Vagina (tissue), 2 donors: ENCODE measurements at regions not wholly inside any gene's neighbourhood (a gene's known extent, or its start where the extent isn't known, plus 50 kb on each side); places are given as distances from the start of the nearest gene placed in this dataset.

ENCODE experiments used
- CTCF ChIP-seq, 3 experiments: fragments of 450-650 bp in 2 of 3; fragments of 200-600 bp in 1 of 3; sonication (generic) in 1 of 3; IDR thresholded peaks; one replicate each; pipeline ENCODE4 v1.5.1; 2017 to 2019; ENCODE audit warnings: antibody characterized with exemption in 3 of 3, mild to moderate bottlenecking in 2 of 3, moderate library complexity in 2 of 3
- POLR2A ChIP-seq, 2 donors: fragments of 450-650 bp; IDR thresholded peaks; one replicate each; pipeline ENCODE4 v1.6.1; 2017; ENCODE audit warnings: antibody characterized with exemption in 2 of 2, mild to moderate bottlenecking in 2 of 2, moderate library complexity in 2 of 2

DNA sequence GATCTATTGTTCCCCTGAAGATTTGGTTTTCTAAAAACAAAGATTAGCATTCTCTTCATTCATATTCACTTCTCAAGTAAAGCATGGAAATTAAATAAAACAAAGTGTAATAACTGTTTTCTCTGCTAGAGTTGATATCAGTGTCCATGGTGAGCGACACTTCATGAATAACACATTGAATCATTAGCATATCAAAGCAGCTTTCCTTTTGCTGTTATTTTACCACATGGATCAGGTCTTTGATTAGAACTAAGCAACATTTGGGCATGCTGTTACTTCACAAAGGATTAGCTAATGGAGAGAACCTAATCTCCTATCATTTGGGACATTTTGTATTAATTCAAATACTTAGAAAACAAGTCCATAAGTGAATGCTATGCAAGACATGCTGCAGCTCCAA, 368.8 kb upstream of the CDH19 start:
- TF ChIP-seq POLR2A (IDR thresholded peaks at IDR 0.05) (no peak), CTCF (IDR thresholded peaks at IDR 0.05) (no peak)
